PC-3 (cell line): ENCODE measurements at regions not wholly inside any gene's neighbourhood (a gene's known extent, or its start where the extent isn't known, plus 50 kb on each side); places are given as distances from the start of the nearest gene placed in this dataset.
"Not testable (repeated sequence)": the region's sequence is repeated elsewhere in the genome, so short reads cannot be mapped to it uniquely, and the experiment has no call there.

Experiments
- ATAC-seq: fragments of 200-7000 bp; cut with Tn5 transposase; 2 replicates; pipeline ENCODE4 v1.9.1; 2020; ENCODE audit warnings: mild to moderate bottlenecking, moderate library complexity
- BruUV-seq: library from RNA; stranded (reverse); fragments of 400-500 nt; replicated peaks from 2 replicates; lab custom pipeline; 2021; lab: Mats Ljungman, UMichigan
- CTCF ChIA-PET: fragments of 300-600 bp; sonication (Branson Sonifier 250); formaldehyde crosslinking; loops from one replicate; lab custom pipeline; 2022; ENCODE audit warnings: antibody characterized with exemption; lab: Charles Lee
- POLR2A ChIA-PET: fragments of 300-600 bp; sonication (Branson Sonifier 250); formaldehyde crosslinking; loops from one replicate; lab custom pipeline; 2022; ENCODE audit warnings: antibody characterized with exemption; ENCODE audit not compliant: unreplicated experiment; lab: Charles Lee
- DNase-seq: peaks from one replicate; pipeline ENCODE4 v3.0.0-alpha.2; 2015
- H2AFZ ChIP-seq: fragments of 300-600 bp; sonication (generic); 2 replicates; pipeline ENCODE4 v1.6.0; 2016; ENCODE audit warnings: antibody characterized with exemption, low read length
- H3F3A ChIP-seq: fragments of 300-600 bp; sonication (generic); one replicate; pipeline ENCODE4 v1.6.0; 2017; ENCODE audit warnings: antibody characterized with exemption, low read length, control low read depth, mild to moderate bottlenecking; ENCODE audit not compliant: unreplicated experiment
- H3K27ac ChIP-seq: fragments of 300-600 bp; sonication (generic); 2 replicates; pipeline ENCODE4 v1.5.1; 2016; ENCODE audit warnings: mild to moderate bottlenecking, low read length
- H3K27me3 ChIP-seq: fragments of 300-600 bp; sonication (generic); 2 replicates; pipeline ENCODE4 v1.6.1; 2016; ENCODE audit warnings: low read length, mixed read lengths
- H3K36me3 ChIP-seq: fragments of 300-600 bp; sonication (generic); 2 replicates; pipeline ENCODE4 v1.6.1; 2016; ENCODE audit warnings: low read depth, mixed run types, low read length, mixed read lengths
- H3K4me1 ChIP-seq: fragments of 300-600 bp; sonication (generic); 2 replicates; pipeline ENCODE4 v1.5.1; 2016; ENCODE audit warnings: low read length; ENCODE audit not compliant: insufficient read depth
- H3K4me2 ChIP-seq: fragments of 300-600 bp; sonication (generic); 2 replicates; pipeline ENCODE4 v1.6.0; 2016; ENCODE audit warnings: low read length
- H3K4me3 ChIP-seq: fragments of 300-600 bp; sonication (generic); 2 replicates; pipeline ENCODE4 v1.5.1; 2016; ENCODE audit warnings: mild to moderate bottlenecking, low read length, mixed read lengths
- H3K79me2 ChIP-seq: fragments of 300-600 bp; sonication (generic); 2 replicates; pipeline ENCODE4 v1.6.1; 2017; ENCODE audit warnings: low read length, mixed read lengths
- H3K9ac ChIP-seq: fragments of 300-600 bp; sonication (generic); 2 replicates; pipeline ENCODE4 v1.6.0; 2016; ENCODE audit warnings: mild to moderate bottlenecking, low read length
- H3K9me2 ChIP-seq: fragments of 300-600 bp; sonication (generic); replicated peaks from 2 replicates; pipeline ENCODE4 v1.6.1; 2016; ENCODE audit warnings: mixed run types, low read length, mixed read lengths
- H3K9me3 ChIP-seq: fragments of 300-600 bp; sonication (generic); 2 replicates; pipeline ENCODE4 v1.6.1; 2016; ENCODE audit warnings: low read length, mixed read lengths
- H4K20me1 ChIP-seq: fragments of 300-600 bp; sonication (generic); 2 replicates; pipeline ENCODE4 v1.6.1; 2016; ENCODE audit warnings: low read length, mixed read lengths
- intact Hi-C: fragments of 100-400 bp; cut with micrococcal nuclease; formaldehyde crosslinking; loops from 2 replicates; pipeline ENCODE4 v1.9.0; 2023

GRCh38 chr9:42435715-42436342 is 252.4 kb downstream of the SPATA31A6 start:
- H3K4me2 ChIP-seq, H3K27ac ChIP-seq, POLR2A ChIA-PET, DNase-seq, H3F3A ChIP-seq, H3K9me3 ChIP-seq, H3K9ac ChIP-seq, H4K20me1 ChIP-seq, BruUV-seq, H3K36me3 ChIP-seq, H3K4me1 ChIP-seq, ATAC-seq, intact Hi-C loops, H3K27me3 ChIP-seq, H2AFZ ChIP-seq, H3K9me2 ChIP-seq, H3K4me3 ChIP-seq, CTCF ChIA-PET, H3K79me2 ChIP-seq: not testable (repeated sequence)

GRCh38 chr9:42437057-42437759 is 253.7 kb downstream of the SPATA31A6 start:
- DNase-seq, H3K9me3 ChIP-seq, BruUV-seq, H3K4me1 ChIP-seq, CTCF ChIA-PET, H3K4me2 ChIP-seq, H3F3A ChIP-seq, H2AFZ ChIP-seq, H3K27ac ChIP-seq, H3K9me2 ChIP-seq, H3K36me3 ChIP-seq, H3K4me3 ChIP-seq, POLR2A ChIA-PET, H4K20me1 ChIP-seq, intact Hi-C loops, H3K27me3 ChIP-seq, H3K79me2 ChIP-seq, H3K9ac ChIP-seq: not testable (repeated sequence)
- ATAC-seq: peak; percentile 89

- CTCF ChIA-PET, DNase-seq, H3K9me2 ChIP-seq, POLR2A ChIA-PET, ATAC-seq, H3K79me2 ChIP-seq, H3K4me1 ChIP-seq, H3K27me3 ChIP-seq, H3K27ac ChIP-seq, H3K36me3 ChIP-seq, H2AFZ ChIP-seq, H3K9me3 ChIP-seq, intact Hi-C loops, H3K4me2 ChIP-seq, H3F3A ChIP-seq, BruUV-seq, H3K9ac ChIP-seq, H3K4me3 ChIP-seq, H4K20me1 ChIP-seq: not testable (repeated sequence)
Measured at GRCh38 chr9:42442680-42443079, 259.2 kb downstream of the SPATA31A6 start.

- DNase-seq, H3K27me3 ChIP-seq, H3K27ac ChIP-seq, H3K9me2 ChIP-seq, H3K4me3 ChIP-seq, H2AFZ ChIP-seq, H3K4me2 ChIP-seq, ATAC-seq, H3K4me1 ChIP-seq, intact Hi-C loops, H3F3A ChIP-seq, POLR2A ChIA-PET, CTCF ChIA-PET, H3K79me2 ChIP-seq, H4K20me1 ChIP-seq, H3K9me3 ChIP-seq, H3K36me3 ChIP-seq, H3K9ac ChIP-seq, BruUV-seq: not testable (repeated sequence)
Measured at GRCh38 chr9:42443414-42443813, 260.0 kb downstream of the SPATA31A6 start.

- H3K79me2 ChIP-seq, H3K9me3 ChIP-seq, H3F3A ChIP-seq, H3K4me1 ChIP-seq, CTCF ChIA-PET, intact Hi-C loops, H3K36me3 ChIP-seq, H3K4me2 ChIP-seq, H3K9ac ChIP-seq, H3K27me3 ChIP-seq, ATAC-seq, BruUV-seq, H3K27ac ChIP-seq, H3K9me2 ChIP-seq, POLR2A ChIA-PET, H4K20me1 ChIP-seq, DNase-seq, H2AFZ ChIP-seq, H3K4me3 ChIP-seq: not testable (repeated sequence)
Measured at GRCh38 chr9:42461436-42461835, 278.0 kb downstream of the SPATA31A6 start.

GRCh38 chr9:42461863-42462262 is 278.4 kb downstream of the SPATA31A6 start:
- H4K20me1 ChIP-seq, H3K9ac ChIP-seq, H3K79me2 ChIP-seq, H3K4me2 ChIP-seq, CTCF ChIA-PET, H3K4me1 ChIP-seq, H3K36me3 ChIP-seq, POLR2A ChIA-PET, H3K27me3 ChIP-seq, H3F3A ChIP-seq, H3K9me3 ChIP-seq, H3K4me3 ChIP-seq, ATAC-seq, H3K9me2 ChIP-seq, BruUV-seq, intact Hi-C loops, DNase-seq, H3K27ac ChIP-seq, H2AFZ ChIP-seq: not testable (repeated sequence)
